BE2C (cell line): ENCODE measurements at regions not wholly inside any gene's neighbourhood (a gene's known extent, or its start where the extent isn't known, plus 50 kb on each side); places are given as distances from the start of the nearest gene placed in this dataset.

Source experiments
- DNase-seq: peaks from one replicate; pipeline ENCODE4 v3.0.0-alpha.2; 2020
- H3K27me3 ChIP-seq: fragments of 250-450 bp; sonication (Bioruptor Pico); 2 replicates; pipeline ENCODE4 v1.5.1; 2020; ENCODE audit warnings: mild to moderate bottlenecking
- H3K36me3 ChIP-seq: fragments of 250-450 bp; sonication (Bioruptor Pico); 2 replicates; pipeline ENCODE4 v1.5.1; 2020; ENCODE audit warnings: mild to moderate bottlenecking
- H3K4me1 ChIP-seq: fragments of 250-450 bp; sonication (Bioruptor Pico); 2 replicates; pipeline ENCODE4 v1.5.1; 2020
- H3K4me3 ChIP-seq: 2 replicates; pipeline ENCODE4 v1.5.1; 2011; ENCODE audit warnings: low read depth, low read length
- H3K9me3 ChIP-seq: fragments of 250-450 bp; sonication (Bioruptor Pico); 2 replicates; pipeline ENCODE4 v1.5.1; 2020
- TF ChIP-seq, protein P1 (sequence below): IDR thresholded peaks from 2 replicates; pipeline ENCODE4 v1.5.1; 2012; ENCODE audit warnings: mild to moderate bottlenecking, low read depth, low read length

DNA sequence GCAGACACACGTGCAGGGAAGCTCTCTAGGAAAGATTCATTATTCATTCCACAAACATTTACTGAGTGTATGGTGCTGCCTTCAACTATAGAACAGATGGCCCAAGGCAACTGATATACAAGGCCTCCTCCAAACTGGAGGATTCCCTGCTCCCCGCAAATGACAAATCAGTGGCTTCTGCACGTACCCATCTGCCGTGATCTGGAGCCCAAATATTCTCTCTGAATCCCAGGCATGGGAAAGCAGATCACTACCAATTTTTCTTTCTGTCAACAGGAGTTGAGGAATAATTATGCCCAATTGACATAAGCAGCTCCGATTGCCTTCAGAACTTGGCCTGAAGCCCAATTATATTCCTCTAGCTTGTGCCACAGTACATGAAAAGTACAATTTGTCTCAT lies 174.2 kb upstream of the CCDC196 start:
- no peak overlapping the region for H3K4me3 ChIP-seq
- no peaks in the 10 kb centered on the region for H3K9me3 ChIP-seq
- H3K4me1 ChIP-seq, result no peaks in the 10 kb centered on the region
- DNase-seq, result no peak
- TF ChIP-seq, protein P1, sequence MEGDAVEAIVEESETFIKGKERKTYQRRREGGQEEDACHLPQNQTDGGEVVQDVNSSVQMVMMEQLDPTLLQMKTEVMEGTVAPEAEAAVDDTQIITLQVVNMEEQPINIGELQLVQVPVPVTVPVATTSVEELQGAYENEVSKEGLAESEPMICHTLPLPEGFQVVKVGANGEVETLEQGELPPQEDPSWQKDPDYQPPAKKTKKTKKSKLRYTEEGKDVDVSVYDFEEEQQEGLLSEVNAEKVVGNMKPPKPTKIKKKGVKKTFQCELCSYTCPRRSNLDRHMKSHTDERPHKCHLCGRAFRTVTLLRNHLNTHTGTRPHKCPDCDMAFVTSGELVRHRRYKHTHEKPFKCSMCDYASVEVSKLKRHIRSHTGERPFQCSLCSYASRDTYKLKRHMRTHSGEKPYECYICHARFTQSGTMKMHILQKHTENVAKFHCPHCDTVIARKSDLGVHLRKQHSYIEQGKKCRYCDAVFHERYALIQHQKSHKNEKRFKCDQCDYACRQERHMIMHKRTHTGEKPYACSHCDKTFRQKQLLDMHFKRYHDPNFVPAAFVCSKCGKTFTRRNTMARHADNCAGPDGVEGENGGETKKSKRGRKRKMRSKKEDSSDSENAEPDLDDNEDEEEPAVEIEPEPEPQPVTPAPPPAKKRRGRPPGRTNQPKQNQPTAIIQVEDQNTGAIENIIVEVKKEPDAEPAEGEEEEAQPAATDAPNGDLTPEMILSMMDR, result no peak
- no peaks in the 10 kb centered on the region for H3K36me3 ChIP-seq
- no peaks in the 10 kb centered on the region for H3K27me3 ChIP-seq

GRCh38 chr14:66312451-66312850 lies 173.7 kb upstream of the CCDC196 start:
- Histone ChIP-seq H3K27me3 (no peaks in the 10 kb centered on the region), H3K4me3 (no peak overlapping the region), H3K9me3 (no peaks in the 10 kb centered on the region), H3K36me3 (no peaks in the 10 kb centered on the region), H3K4me1 (no peaks in the 10 kb centered on the region)
- TF ChIP-seq, protein P1, result no peak
- no peak for DNase-seq

DNA sequence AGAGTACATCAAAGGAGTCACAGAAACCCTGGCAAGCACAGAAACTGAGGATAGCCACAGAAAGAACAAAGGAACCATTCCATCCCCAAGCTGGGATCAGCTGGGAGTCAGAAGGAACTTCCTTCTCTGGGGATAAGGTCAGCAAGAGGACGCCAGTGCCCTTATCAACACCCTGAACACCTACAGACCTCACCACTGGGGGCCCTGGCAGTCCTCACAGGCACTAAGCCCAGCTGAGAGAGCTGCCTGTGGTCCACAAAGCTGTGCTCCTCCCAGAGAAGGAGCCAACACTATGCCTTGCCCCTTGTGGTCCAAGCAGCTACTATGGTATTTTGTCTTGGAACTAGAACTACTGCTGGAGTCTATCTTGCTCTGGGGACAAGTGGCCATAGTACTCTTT lies 171.1 kb upstream of the CCDC196 start:
- H3K4me1 ChIP-seq, result no peaks in the 10 kb centered on the region
- no peaks in the 10 kb centered on the region for H3K27me3 ChIP-seq
- H3K9me3 ChIP-seq, result no peaks in the 10 kb centered on the region
- DNase-seq, result no peak
- no peak overlapping the region for H3K4me3 ChIP-seq
- TF ChIP-seq, protein P1, result no peak
- no peaks in the 10 kb centered on the region for H3K36me3 ChIP-seq

GRCh38 chr14:66315548-66315947 lies 170.6 kb upstream of the CCDC196 start:
- Histone ChIP-seq H3K36me3 (no peaks in the 10 kb centered on the region), H3K4me3 (no peak overlapping the region), H3K9me3 (no peaks in the 10 kb centered on the region), H3K4me1 (no peaks in the 10 kb centered on the region), H3K27me3 (no peaks in the 10 kb centered on the region)
- no peak for DNase-seq
- TF ChIP-seq, protein P1, result peak; percentile 22; the same call in 1 of the 2 replicates

DNA sequence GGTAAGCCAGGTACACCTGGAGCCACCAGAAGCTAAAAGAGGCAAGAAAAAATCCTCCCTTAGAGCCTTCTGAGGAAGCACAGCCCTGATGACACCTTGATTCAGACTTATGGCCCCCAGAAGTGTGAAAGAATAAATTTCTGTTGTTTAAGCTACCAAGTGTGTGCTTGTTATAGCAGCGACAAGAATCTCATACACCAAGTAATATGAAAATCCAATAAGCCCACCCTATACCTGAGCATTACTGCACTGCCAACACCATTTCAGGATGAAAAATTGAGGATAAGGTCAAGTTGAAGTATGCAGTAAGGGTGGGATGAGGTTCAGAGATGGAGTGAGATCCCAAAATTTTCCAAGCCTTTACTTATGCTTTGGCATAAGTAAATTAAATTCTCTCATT lies 163.6 kb upstream of the CCDC196 start:
- no peaks in the 10 kb centered on the region for H3K36me3 ChIP-seq
- TF ChIP-seq, protein P1, result no peak
- H3K4me1 ChIP-seq, result no peaks in the 10 kb centered on the region
- DNase-seq, result no peak
- H3K4me3 ChIP-seq, result no peak overlapping the region
- no peaks in the 10 kb centered on the region for H3K9me3 ChIP-seq
- peaks cover 13% of the 10 kb centered on the region for H3K27me3 ChIP-seq

- DNase-seq, result no peak
- Histone ChIP-seq H3K27me3 (peaks cover 4% of the 10 kb centered on the region), H3K4me1 (no peaks in the 10 kb centered on the region), H3K36me3 (no peaks in the 10 kb centered on the region), H3K4me3 (no peak overlapping the region), H3K9me3 (no peaks in the 10 kb centered on the region)
- TF ChIP-seq, protein P1, result no peak
These were observed 155.9 kb upstream of the CCDC196 start for GRCh38 chr14:66330228-66330627.
